ENCODE measurements at regions not wholly inside any gene's neighbourhood (a gene's known extent, or its start where the extent isn't known, plus 50 kb on each side); places are given as distances from the start of the nearest gene placed in this dataset.

DNA sequence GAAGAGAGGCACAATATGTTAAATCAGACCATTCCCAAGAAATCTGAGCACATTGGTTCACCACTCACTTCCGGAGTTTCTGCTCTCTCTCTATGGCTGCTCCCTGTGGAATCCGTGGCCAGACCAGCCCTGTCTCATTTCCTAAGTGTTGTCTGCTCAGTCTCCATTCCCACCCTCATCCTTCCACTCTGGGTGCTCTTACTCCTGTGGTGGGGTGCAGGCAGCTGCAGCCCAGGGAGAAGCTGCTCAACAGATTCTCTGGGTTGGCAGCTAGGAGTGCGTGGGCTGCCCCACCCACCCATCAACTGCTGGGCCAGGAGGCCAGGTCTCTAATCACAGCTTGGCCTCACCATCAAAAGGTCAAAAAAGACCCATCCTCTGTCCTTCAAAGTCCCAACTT lies 98.3 kb downstream of the ARL4C start:
- Histone ChIP-seq H3K4ac (ENCODE audit: low read depth, low read length) (no peak overlapping the region), H3K27me3 (ENCODE audit: insufficient read depth, low read length) (no peaks in the 10 kb centered on the region), H2BK120ac (ENCODE audit: insufficient read depth, low read length, poor library complexity) (no peak overlapping the region), H3K9ac (ENCODE audit: low read length) (no peak overlapping the region), H3K4me3 (ENCODE audit: low read depth, low read length) (no peak overlapping the region), H2BK5ac (ENCODE audit: low read depth, low read length, poor library complexity) (no peak overlapping the region), H4K8ac (ENCODE audit: low read depth, low read length) (no peak overlapping the region), H2BK12ac (ENCODE audit: low read length) (no peak overlapping the region), H3K9me3 (ENCODE audit: insufficient read depth, low read depth, low read length) (peaks cover 2% of the 10 kb centered on the region), H3K4me2 (ENCODE audit: low read length) (no peak overlapping the region), H3K79me2 (ENCODE audit: control insufficient read depth, insufficient read depth, low read length, poor library complexity) (no peaks in the 10 kb centered on the region), H3K79me1 (ENCODE audit: low read length) (no peaks in the 10 kb centered on the region), H2AFZ (ENCODE audit: insufficient read depth, low read length, poor library complexity) (no peak overlapping the region), H3K36me3 (ENCODE audit: control insufficient read depth in 1 of 2, insufficient read depth in 2 of 2, low read length in 2 of 2) (no peaks in the 10 kb centered on the region), H3K4me1 (ENCODE audit: control insufficient read depth in 1 of 2, insufficient read depth in 2 of 2, low read length in 2 of 2) (no peaks in the 10 kb centered on the region), H4K91ac (ENCODE audit: low read depth, low read length) (no peak overlapping the region), H3K27ac (ENCODE audit: low read depth, low read length) (no peak overlapping the region), H3K14ac (ENCODE audit: low read length) (no peak overlapping the region), H3K23ac (ENCODE audit: low read length) (no peak overlapping the region), H3K18ac (ENCODE audit: low read length) (no peak overlapping the region), H4K12ac (ENCODE audit: low read depth, low read length) (no peak overlapping the region), H2AK5ac (ENCODE audit: low read length) (no peak overlapping the region)
- no CpG with 5 or more reads among the region's 3 CpGs for WGBS (ENCODE audit: extremely low coverage, insufficient coverage, insufficient read length)
- DNase-seq, result no peak

DNA sequence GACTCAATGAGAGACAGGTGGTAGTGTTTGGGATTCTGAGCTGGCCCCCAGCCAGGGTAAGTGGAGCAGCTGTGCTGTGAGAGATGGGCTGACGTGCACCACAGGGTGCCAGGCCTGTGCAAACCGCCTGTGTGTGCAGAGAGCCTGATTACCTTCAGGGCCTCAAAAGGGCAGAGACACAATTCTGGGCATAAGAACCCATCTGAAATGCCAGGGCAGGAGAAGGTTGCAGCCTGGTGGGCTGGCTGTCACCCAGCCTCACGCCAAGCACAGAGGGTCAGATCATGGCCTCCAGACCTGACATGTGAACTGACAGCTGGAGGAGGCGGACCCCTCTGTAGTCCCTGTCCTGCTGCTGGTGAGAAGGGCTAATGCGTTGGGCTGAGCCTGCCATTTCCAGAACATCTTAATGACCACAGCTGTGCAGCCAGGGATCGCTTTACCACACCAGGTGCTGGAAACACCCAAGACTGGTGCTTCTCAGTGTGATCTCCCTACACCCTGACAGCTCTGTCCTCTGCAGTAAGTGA lies 100.9 kb downstream of the ARL4C start:
- Histone ChIP-seq H3K9ac (ENCODE audit: low read length) (no peak overlapping the region), H4K8ac (ENCODE audit: low read depth, low read length) (no peak overlapping the region), H3K36me3 (ENCODE audit: control insufficient read depth in 1 of 2, insufficient read depth in 2 of 2, low read length in 2 of 2) (no peaks in the 10 kb centered on the region), H3K14ac (ENCODE audit: low read length) (no peak overlapping the region), H2BK120ac (ENCODE audit: insufficient read depth, low read length, poor library complexity) (no peak overlapping the region), H3K27ac (ENCODE audit: low read depth, low read length) (no peak overlapping the region), H3K79me2 (ENCODE audit: control insufficient read depth, insufficient read depth, low read length, poor library complexity) (no peaks in the 10 kb centered on the region), H2BK5ac (ENCODE audit: low read depth, low read length, poor library complexity) (no peak overlapping the region), H3K4me2 (ENCODE audit: low read length) (no peak overlapping the region), H3K9me3 (ENCODE audit: insufficient read depth, low read depth, low read length) (no peaks in the 10 kb centered on the region), H2BK12ac (ENCODE audit: low read length) (no peak overlapping the region), H3K23ac (ENCODE audit: low read length) (no peak overlapping the region), H4K12ac (ENCODE audit: low read depth, low read length) (no peak overlapping the region), H3K18ac (ENCODE audit: low read length) (no peak overlapping the region), H3K4me3 (ENCODE audit: low read depth, low read length) (no peak overlapping the region), H2AK5ac (ENCODE audit: low read length) (no peak overlapping the region), H3K79me1 (ENCODE audit: low read length) (no peaks in the 10 kb centered on the region), H3K4me1 (ENCODE audit: control insufficient read depth in 1 of 2, insufficient read depth in 2 of 2, low read length in 2 of 2) (no peaks in the 10 kb centered on the region), H4K91ac (ENCODE audit: low read depth, low read length) (no peak overlapping the region), H3K4ac (ENCODE audit: low read depth, low read length) (no peak overlapping the region), H3K27me3 (ENCODE audit: insufficient read depth, low read length) (no peaks in the 10 kb centered on the region), H2AFZ (ENCODE audit: insufficient read depth, low read length, poor library complexity) (no peak overlapping the region)
- no CpG with 5 or more reads among the region's 6 CpGs for WGBS (ENCODE audit: extremely low coverage, insufficient coverage, insufficient read length)
- no peak for DNase-seq

DNA sequence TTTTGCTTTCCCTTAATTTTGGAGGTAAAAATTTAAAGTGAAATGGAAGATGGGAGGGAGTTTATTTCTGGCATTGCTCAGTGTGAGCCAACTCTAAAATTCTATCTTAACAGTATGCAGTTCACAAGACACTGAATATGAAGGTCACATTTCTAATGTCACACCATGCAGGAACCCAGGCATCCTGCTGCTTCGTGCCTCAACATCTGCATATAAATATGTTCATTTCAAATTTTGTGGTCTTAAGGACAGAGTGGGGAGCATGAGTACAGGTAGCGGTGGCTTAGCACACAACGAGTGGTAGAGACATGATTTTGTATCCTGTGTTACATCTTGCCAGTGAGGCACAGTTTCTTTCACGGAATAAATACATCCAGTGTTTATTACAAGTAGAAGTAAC lies 102.4 kb downstream of the ARL4C start:
- no peak for DNase-seq
- Histone ChIP-seq H3K79me2 (ENCODE audit: control insufficient read depth, insufficient read depth, low read length, poor library complexity) (no peaks in the 10 kb centered on the region), H4K12ac (ENCODE audit: low read depth, low read length) (no peak overlapping the region), H3K14ac (ENCODE audit: low read length) (no peak overlapping the region), H3K4me1 (ENCODE audit: control insufficient read depth in 1 of 2, insufficient read depth in 2 of 2, low read length in 2 of 2) (no peaks in the 10 kb centered on the region), H3K9ac (ENCODE audit: low read length) (no peak overlapping the region), H3K4ac (ENCODE audit: low read depth, low read length) (no peak overlapping the region), H3K23ac (ENCODE audit: low read length) (no peak overlapping the region), H2BK120ac (ENCODE audit: insufficient read depth, low read length, poor library complexity) (no peak overlapping the region), H2AK5ac (ENCODE audit: low read length) (no peak overlapping the region), H2AFZ (ENCODE audit: insufficient read depth, low read length, poor library complexity) (no peak overlapping the region), H3K79me1 (ENCODE audit: low read length) (no peaks in the 10 kb centered on the region), H3K9me3 (ENCODE audit: insufficient read depth, low read depth, low read length) (no peaks in the 10 kb centered on the region), H3K18ac (ENCODE audit: low read length) (no peak overlapping the region), H3K4me2 (ENCODE audit: low read length) (no peak overlapping the region), H3K4me3 (ENCODE audit: low read depth, low read length) (no peak overlapping the region), H3K27ac (ENCODE audit: low read depth, low read length) (no peak overlapping the region), H2BK5ac (ENCODE audit: low read depth, low read length, poor library complexity) (no peak overlapping the region), H3K36me3 (ENCODE audit: control insufficient read depth in 1 of 2, insufficient read depth in 2 of 2, low read length in 2 of 2) (no peaks in the 10 kb centered on the region), H4K8ac (ENCODE audit: low read depth, low read length) (no peak overlapping the region), H3K27me3 (ENCODE audit: insufficient read depth, low read length) (no peaks in the 10 kb centered on the region), H2BK12ac (ENCODE audit: low read length) (no peak overlapping the region), H4K91ac (ENCODE audit: low read depth, low read length) (no peak overlapping the region)
- no CpG with 5 or more reads among the region's 4 CpGs for WGBS (ENCODE audit: extremely low coverage, insufficient coverage, insufficient read length)

DNA sequence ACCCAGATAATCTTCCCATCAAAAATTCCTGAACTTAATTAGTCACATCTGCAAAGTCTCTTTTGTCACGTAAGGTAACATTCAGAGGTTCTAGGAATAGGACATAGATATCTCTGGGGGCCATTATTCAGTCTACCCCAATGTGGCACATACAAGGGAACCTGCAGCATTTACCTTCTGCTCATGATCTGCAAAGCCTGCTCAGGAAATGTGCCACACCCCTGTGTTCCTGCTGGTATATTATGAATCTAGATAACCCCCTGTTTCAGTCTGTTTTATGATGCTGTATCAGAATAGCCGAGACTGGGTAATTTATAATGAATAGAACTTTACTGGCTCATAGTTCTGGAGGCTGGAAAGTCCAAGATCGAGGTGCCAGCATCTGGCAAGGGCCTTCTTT lies 103.5 kb downstream of the ARL4C start:
- Histone ChIP-seq H3K27me3 (ENCODE audit: insufficient read depth, low read length) (no peaks in the 10 kb centered on the region), H2AFZ (ENCODE audit: insufficient read depth, low read length, poor library complexity) (no peak overlapping the region), H3K27ac (ENCODE audit: low read depth, low read length) (no peak overlapping the region), H3K79me2 (ENCODE audit: control insufficient read depth, insufficient read depth, low read length, poor library complexity) (no peaks in the 10 kb centered on the region), H4K8ac (ENCODE audit: low read depth, low read length) (no peak overlapping the region), H4K91ac (ENCODE audit: low read depth, low read length) (no peak overlapping the region), H3K4me3 (ENCODE audit: low read depth, low read length) (no peak overlapping the region), H2BK12ac (ENCODE audit: low read length) (no peak overlapping the region), H2AK5ac (ENCODE audit: low read length) (no peak overlapping the region), H3K18ac (ENCODE audit: low read length) (no peak overlapping the region), H3K4ac (ENCODE audit: low read depth, low read length) (no peak overlapping the region), H3K4me1 (ENCODE audit: control insufficient read depth in 1 of 2, insufficient read depth in 2 of 2, low read length in 2 of 2) (no peaks in the 10 kb centered on the region), H2BK5ac (ENCODE audit: low read depth, low read length, poor library complexity) (no peak overlapping the region), H4K12ac (ENCODE audit: low read depth, low read length) (no peak overlapping the region), H3K79me1 (ENCODE audit: low read length) (no peaks in the 10 kb centered on the region), H3K4me2 (ENCODE audit: low read length) (no peak overlapping the region), H3K14ac (ENCODE audit: low read length) (no peak overlapping the region), H3K36me3 (ENCODE audit: control insufficient read depth in 1 of 2, insufficient read depth in 2 of 2, low read length in 2 of 2) (no peaks in the 10 kb centered on the region), H3K9ac (ENCODE audit: low read length) (no peak overlapping the region), H3K23ac (ENCODE audit: low read length) (no peak overlapping the region), H2BK120ac (ENCODE audit: insufficient read depth, low read length, poor library complexity) (no peak overlapping the region), H3K9me3 (ENCODE audit: insufficient read depth, low read depth, low read length) (no peaks in the 10 kb centered on the region)
- no CpG with 5 or more reads among the region's 3 CpGs for WGBS (ENCODE audit: extremely low coverage, insufficient coverage, insufficient read length)
- no peak for DNase-seq
